ENCODE measurements at regions not wholly inside any gene's neighbourhood (a gene's known extent, or its start where the extent isn't known, plus 50 kb on each side); places are given as distances from the start of the nearest gene placed in this dataset.

- WGBS (ENCODE audit: insufficient coverage, low lambda C conversion rate), result 83% methylated on average over 1 of the region's 1 CpG
- Histone ChIP-seq H3K27me3 (ENCODE audit: control insufficient read depth, insufficient read depth, low read length) (peaks cover 12% of the 10 kb centered on the region), H3K27ac (ENCODE audit: low read length) (no peak overlapping the region), H3K9me3 (ENCODE audit: control insufficient read depth, low read depth, low read length) (no peaks in the 10 kb centered on the region), H3K4me3 (ENCODE audit: low read length) (no peak overlapping the region), H3K4me1 (ENCODE audit: control insufficient read depth, insufficient read depth, low read length) (no peaks in the 10 kb centered on the region), H3K36me3 (ENCODE audit: control insufficient read depth, insufficient read depth, low read length) (no peaks in the 10 kb centered on the region)
- no peak for DNase-seq
These were observed 50.5 kb upstream of the HSPA12A start for GRCh38 chr10:116792817-116793216.

GRCh38 chr10:116796469-116796868 lies 52.8 kb upstream of the ENO4 start:
- Histone ChIP-seq H3K36me3 (ENCODE audit: control insufficient read depth, insufficient read depth, low read length) (no peaks in the 10 kb centered on the region), H3K9me3 (ENCODE audit: control insufficient read depth, low read depth, low read length) (no peaks in the 10 kb centered on the region), H3K4me1 (ENCODE audit: control insufficient read depth, insufficient read depth, low read length) (no peaks in the 10 kb centered on the region), H3K27ac (ENCODE audit: low read length) (no peak overlapping the region), H3K27me3 (ENCODE audit: control insufficient read depth, insufficient read depth, low read length) (peaks cover 12% of the 10 kb centered on the region), H3K4me3 (ENCODE audit: low read length) (no peak overlapping the region)
- no peak for DNase-seq
- WGBS (ENCODE audit: insufficient coverage, low lambda C conversion rate), result 40% methylated on average over 1 of the region's 5 CpGs

- no CpG with 5 or more reads among the region's 9 CpGs for WGBS (ENCODE audit: insufficient coverage, low lambda C conversion rate)
- Histone ChIP-seq H3K27ac (ENCODE audit: low read length) (no peak overlapping the region), H3K9me3 (ENCODE audit: control insufficient read depth, low read depth, low read length) (no peaks in the 10 kb centered on the region), H3K4me1 (ENCODE audit: control insufficient read depth, insufficient read depth, low read length) (no peaks in the 10 kb centered on the region), H3K27me3 (ENCODE audit: control insufficient read depth, insufficient read depth, low read length) (peaks cover 12% of the 10 kb centered on the region), H3K36me3 (ENCODE audit: control insufficient read depth, insufficient read depth, low read length) (no peaks in the 10 kb centered on the region), H3K4me3 (ENCODE audit: low read length) (no peak overlapping the region)
- DNase-seq, result peak; percentile 50 to 57
These were observed 52.3 kb upstream of the ENO4 start for GRCh38 chr10:116796910-116797513.

- WGBS (ENCODE audit: insufficient coverage, low lambda C conversion rate), result no CpG with 5 or more reads among the region's 6 CpGs
- no peak for DNase-seq
- Histone ChIP-seq H3K9me3 (ENCODE audit: control insufficient read depth, low read depth, low read length) (no peaks in the 10 kb centered on the region), H3K4me3 (ENCODE audit: low read length) (no peak overlapping the region), H3K27me3 (ENCODE audit: control insufficient read depth, insufficient read depth, low read length) (peaks cover 12% of the 10 kb centered on the region), H3K27ac (ENCODE audit: low read length) (no peak overlapping the region), H3K4me1 (ENCODE audit: control insufficient read depth, insufficient read depth, low read length) (no peaks in the 10 kb centered on the region), H3K36me3 (ENCODE audit: control insufficient read depth, insufficient read depth, low read length) (no peaks in the 10 kb centered on the region)
These were observed 50.4 kb upstream of the ENO4 start for GRCh38 chr10:116798859-116799258.

Measured in large intestine (tissue), 3 donors.